ENCODE measurements at regions not wholly inside any gene's neighbourhood (a gene's known extent, or its start where the extent isn't known, plus 50 kb on each side); places are given as distances from the start of the nearest gene placed in this dataset.
"Not testable (repeated sequence)": the region's sequence is repeated elsewhere in the genome, so short reads cannot be mapped to it uniquely, and the experiment has no call there.

DNA sequence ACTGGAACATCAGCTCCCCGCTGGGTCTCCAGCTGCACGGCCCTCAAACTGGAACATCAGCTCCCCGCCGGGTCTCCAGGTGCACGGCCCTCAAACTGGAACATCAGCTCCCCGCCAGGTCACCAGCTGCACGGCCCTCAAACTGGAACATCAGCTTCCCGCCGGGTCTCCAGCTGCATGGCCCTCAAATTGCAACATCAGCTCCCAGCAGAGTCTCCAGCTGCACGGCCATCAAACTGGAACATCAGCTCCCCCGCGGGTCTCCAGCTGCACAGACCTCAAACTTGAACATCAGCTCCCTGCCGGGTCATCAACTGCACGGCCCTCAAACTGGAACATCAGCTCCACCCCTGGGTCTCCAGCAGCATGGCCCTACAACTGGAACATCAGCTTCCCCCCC is 95.8 kb upstream of the LPCAT1 start:
- H3K4me3 Mint-ChIP-seq (ENCODE audit: unreplicated experiment); H3K4me1 ChIP-seq; H3K27me3 Mint-ChIP-seq (ENCODE audit: insufficient read depth, unreplicated experiment); POLR2A ChIA-PET; H3K36me3 Mint-ChIP-seq (ENCODE audit: insufficient read depth, unreplicated experiment); intact Hi-C loops (cut with micrococcal nuclease; ENCODE audit: unreplicated experiment); DNase-seq; H3K4me3 ChIP-seq (ENCODE audit: low read depth, low read length); BruUV-seq (replicated peaks); H3K27me3 ChIP-seq (replicated peaks; ENCODE audit: control insufficient read depth, insufficient read depth, low read length); H3K27ac Mint-ChIP-seq (ENCODE audit: unreplicated experiment); H3K9me3 ChIP-seq; H3K36me3 ChIP-seq (ENCODE audit: control insufficient read depth, insufficient read depth, low read length); H3K4me1 Mint-ChIP-seq (ENCODE audit: low read depth, unreplicated experiment): not testable (repeated sequence)
- H3K9me3 Mint-ChIP-seq (ENCODE audit: unreplicated experiment): peaks cover 37% of the 10 kb centered on the region
- CTCF ChIA-PET: interaction anchor here (0.6 to 0.7 kb wide), 2 partner anchors 25 to 182 kb away, joined by 5 to 7 read pairs; no protein-coding TSS in a partner anchor

DNA sequence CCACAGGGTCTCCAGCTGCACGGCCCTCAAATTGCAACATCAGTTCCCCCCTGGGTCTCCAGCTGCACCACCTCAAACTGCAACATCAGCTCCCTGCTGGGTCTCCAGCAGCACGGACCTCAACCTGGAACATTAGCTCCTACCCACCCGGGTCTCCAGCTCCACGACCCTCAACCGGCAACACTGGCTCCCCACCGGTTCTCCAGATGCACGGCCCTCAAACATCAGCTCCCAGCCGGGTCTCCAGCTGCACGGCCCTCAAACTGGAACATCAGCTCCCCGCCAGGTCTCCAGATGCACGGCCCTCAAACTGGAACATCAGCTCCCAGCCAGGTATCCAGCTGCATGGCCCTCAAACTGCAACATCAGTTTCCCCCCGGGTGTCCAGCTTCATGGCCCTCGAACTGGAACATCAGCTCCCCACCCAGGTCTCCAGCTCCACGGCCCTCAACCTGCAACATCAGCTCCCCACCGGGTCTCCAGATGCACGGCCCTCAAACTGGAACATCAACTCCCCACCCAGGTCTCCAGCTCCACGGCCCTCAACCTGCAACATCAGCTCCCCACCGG is 94.6 kb upstream of the LPCAT1 start:
- H3K9me3 ChIP-seq; H3K36me3 ChIP-seq (ENCODE audit: control insufficient read depth, insufficient read depth, low read length); H3K4me1 ChIP-seq; H3K27ac Mint-ChIP-seq (ENCODE audit: unreplicated experiment); BruUV-seq (replicated peaks); DNase-seq; H3K27me3 ChIP-seq (replicated peaks; ENCODE audit: control insufficient read depth, insufficient read depth, low read length); H3K4me3 ChIP-seq (ENCODE audit: low read depth, low read length); H3K36me3 Mint-ChIP-seq (ENCODE audit: insufficient read depth, unreplicated experiment); H3K27me3 Mint-ChIP-seq (ENCODE audit: insufficient read depth, unreplicated experiment); intact Hi-C loops (cut with micrococcal nuclease; ENCODE audit: unreplicated experiment); POLR2A ChIA-PET; H3K4me3 Mint-ChIP-seq (ENCODE audit: unreplicated experiment); H3K4me1 Mint-ChIP-seq (ENCODE audit: low read depth, unreplicated experiment): not testable (repeated sequence)
- CTCF ChIA-PET: interaction anchor here (0.9 kb wide), 1 partner anchor 26 kb away, joined by 3 read pairs; no protein-coding TSS in a partner anchor
- peaks cover 25% of the 10 kb centered on the region for H3K9me3 Mint-ChIP-seq (ENCODE audit: unreplicated experiment)

DNA sequence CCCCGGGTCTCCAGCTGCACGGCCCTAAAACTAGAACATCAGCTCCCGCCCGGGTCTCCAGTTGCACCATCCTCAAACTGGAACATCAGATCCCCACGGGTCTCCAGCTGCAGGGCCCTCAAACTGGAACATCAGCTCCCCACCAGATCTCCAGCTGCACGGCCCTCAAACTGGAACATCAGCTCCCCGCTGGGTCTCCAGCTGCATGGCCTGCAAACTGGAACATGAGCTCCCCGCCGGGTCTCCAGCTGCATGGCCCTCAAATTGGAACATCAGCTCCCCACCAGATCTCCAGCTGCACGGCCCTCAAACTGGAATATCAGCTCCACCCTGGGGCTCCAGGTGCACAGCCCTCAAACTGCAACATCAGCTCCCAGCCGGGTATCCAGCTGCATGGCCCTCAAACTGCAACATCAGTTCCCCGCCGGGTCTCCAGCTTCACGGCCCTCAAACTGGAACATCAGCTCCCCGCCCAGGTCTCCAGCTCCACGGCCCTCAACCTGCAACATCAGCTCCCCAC is 93.5 kb upstream of the LPCAT1 start:
- H3K27ac Mint-ChIP-seq (ENCODE audit: unreplicated experiment); H3K36me3 Mint-ChIP-seq (ENCODE audit: insufficient read depth, unreplicated experiment); H3K9me3 ChIP-seq; H3K36me3 ChIP-seq (ENCODE audit: control insufficient read depth, insufficient read depth, low read length); H3K4me1 ChIP-seq; CTCF ChIA-PET; H3K27me3 ChIP-seq (replicated peaks; ENCODE audit: control insufficient read depth, insufficient read depth, low read length); intact Hi-C loops (cut with micrococcal nuclease; ENCODE audit: unreplicated experiment); H3K27me3 Mint-ChIP-seq (ENCODE audit: insufficient read depth, unreplicated experiment); H3K4me1 Mint-ChIP-seq (ENCODE audit: low read depth, unreplicated experiment); BruUV-seq (replicated peaks); DNase-seq; POLR2A ChIA-PET; H3K4me3 ChIP-seq (ENCODE audit: low read depth, low read length); H3K4me3 Mint-ChIP-seq (ENCODE audit: unreplicated experiment): not testable (repeated sequence)
- peaks cover 17% of the 10 kb centered on the region for H3K9me3 Mint-ChIP-seq (ENCODE audit: unreplicated experiment)

DNA sequence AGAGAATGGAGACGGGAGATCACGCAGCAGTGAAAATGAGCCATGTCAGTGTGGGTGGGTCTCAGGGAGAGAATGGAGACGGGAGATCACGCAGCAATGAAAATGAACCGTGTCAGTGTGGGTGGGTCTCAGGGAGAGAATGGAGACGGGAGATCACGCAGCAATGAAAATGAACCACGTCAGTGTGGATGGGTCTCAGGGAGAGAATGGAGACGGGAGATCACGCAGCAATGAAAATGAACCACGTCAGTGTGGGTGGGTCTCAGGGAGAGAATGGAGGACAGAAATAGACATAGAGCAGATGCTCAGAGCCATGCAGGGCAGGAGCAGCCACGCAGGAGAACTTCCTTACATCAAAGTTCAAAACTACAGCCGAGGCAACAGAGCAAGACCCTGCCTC is 89.8 kb upstream of the LPCAT1 start:
- H3K27me3 ChIP-seq (replicated peaks; ENCODE audit: control insufficient read depth, insufficient read depth, low read length); H3K4me3 Mint-ChIP-seq (ENCODE audit: unreplicated experiment); H3K4me1 Mint-ChIP-seq (ENCODE audit: low read depth, unreplicated experiment); H3K9me3 Mint-ChIP-seq (ENCODE audit: unreplicated experiment); H3K36me3 ChIP-seq (ENCODE audit: control insufficient read depth, insufficient read depth, low read length); H3K4me1 ChIP-seq; H3K36me3 Mint-ChIP-seq (ENCODE audit: insufficient read depth, unreplicated experiment); intact Hi-C loops (cut with micrococcal nuclease; ENCODE audit: unreplicated experiment); H3K9me3 ChIP-seq; CTCF ChIA-PET; H3K27me3 Mint-ChIP-seq (ENCODE audit: insufficient read depth, unreplicated experiment); BruUV-seq (replicated peaks); DNase-seq; H3K27ac Mint-ChIP-seq (ENCODE audit: unreplicated experiment); H3K4me3 ChIP-seq (ENCODE audit: low read depth, low read length); POLR2A ChIA-PET: not testable (repeated sequence)

- intact Hi-C loops (cut with micrococcal nuclease; ENCODE audit: unreplicated experiment); H3K9me3 Mint-ChIP-seq (ENCODE audit: unreplicated experiment); H3K36me3 Mint-ChIP-seq (ENCODE audit: insufficient read depth, unreplicated experiment); BruUV-seq (replicated peaks); H3K4me1 Mint-ChIP-seq (ENCODE audit: low read depth, unreplicated experiment); H3K4me1 ChIP-seq; H3K9me3 ChIP-seq; H3K27me3 ChIP-seq (replicated peaks; ENCODE audit: control insufficient read depth, insufficient read depth, low read length); H3K36me3 ChIP-seq (ENCODE audit: control insufficient read depth, insufficient read depth, low read length); CTCF ChIA-PET; H3K27me3 Mint-ChIP-seq (ENCODE audit: insufficient read depth, unreplicated experiment); DNase-seq; POLR2A ChIA-PET; H3K4me3 ChIP-seq (ENCODE audit: low read depth, low read length); H3K27ac Mint-ChIP-seq (ENCODE audit: unreplicated experiment); H3K4me3 Mint-ChIP-seq (ENCODE audit: unreplicated experiment): not testable (repeated sequence)
These were observed 86.8 kb upstream of the LPCAT1 start for GRCh38 chr5:1610526-1610925.

GRCh38 chr5:1609111-1609510 is 85.4 kb upstream of the LPCAT1 start:
- POLR2A ChIA-PET; H3K9me3 ChIP-seq; H3K4me1 ChIP-seq; H3K4me3 ChIP-seq (ENCODE audit: low read depth, low read length); DNase-seq; H3K36me3 ChIP-seq (ENCODE audit: control insufficient read depth, insufficient read depth, low read length); H3K4me1 Mint-ChIP-seq (ENCODE audit: low read depth, unreplicated experiment); H3K27me3 ChIP-seq (replicated peaks; ENCODE audit: control insufficient read depth, insufficient read depth, low read length); H3K4me3 Mint-ChIP-seq (ENCODE audit: unreplicated experiment); H3K36me3 Mint-ChIP-seq (ENCODE audit: insufficient read depth, unreplicated experiment); BruUV-seq (replicated peaks); H3K27me3 Mint-ChIP-seq (ENCODE audit: insufficient read depth, unreplicated experiment); H3K9me3 Mint-ChIP-seq (ENCODE audit: unreplicated experiment); CTCF ChIA-PET; H3K27ac Mint-ChIP-seq (ENCODE audit: unreplicated experiment): not testable (repeated sequence)
- intact Hi-C loops (cut with micrococcal nuclease; ENCODE audit: unreplicated experiment): loop anchor here (10.0 kb wide), 1 partner anchor 94 kb away; no protein-coding TSS in a partner anchor

DNA sequence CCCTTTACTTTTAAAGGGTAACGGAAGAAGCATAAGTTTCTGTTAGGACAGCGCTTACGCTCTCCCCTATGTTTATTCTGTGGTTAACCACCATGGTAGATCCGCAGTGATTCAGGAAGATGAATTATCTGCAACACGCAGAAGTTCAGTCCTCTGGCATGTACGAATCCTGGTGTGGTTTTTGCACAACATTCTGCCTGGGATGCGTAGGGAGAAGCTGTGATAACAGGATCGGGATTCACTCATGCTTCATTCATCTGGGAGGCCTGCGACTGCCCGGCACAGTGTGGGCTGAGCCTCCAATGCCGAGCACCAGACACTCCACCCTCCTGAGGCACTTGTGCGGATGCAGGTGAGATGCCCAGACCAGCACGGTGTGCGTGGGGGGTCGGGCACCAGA is 84.6 kb upstream of the LPCAT1 start:
- H3K9me3 Mint-ChIP-seq (ENCODE audit: unreplicated experiment); H3K27me3 Mint-ChIP-seq (ENCODE audit: insufficient read depth, unreplicated experiment); H3K36me3 ChIP-seq (ENCODE audit: control insufficient read depth, insufficient read depth, low read length); H3K27me3 ChIP-seq (replicated peaks; ENCODE audit: control insufficient read depth, insufficient read depth, low read length); H3K27ac Mint-ChIP-seq (ENCODE audit: unreplicated experiment); POLR2A ChIA-PET; H3K9me3 ChIP-seq; H3K4me3 Mint-ChIP-seq (ENCODE audit: unreplicated experiment); H3K4me1 ChIP-seq; BruUV-seq (replicated peaks); H3K4me1 Mint-ChIP-seq (ENCODE audit: low read depth, unreplicated experiment); H3K4me3 ChIP-seq (ENCODE audit: low read depth, low read length); CTCF ChIA-PET; H3K36me3 Mint-ChIP-seq (ENCODE audit: insufficient read depth, unreplicated experiment); DNase-seq: not testable (repeated sequence)
- intact Hi-C loops (cut with micrococcal nuclease; ENCODE audit: unreplicated experiment): loop anchor here (10.0 kb wide), 1 partner anchor 94 kb away; no protein-coding TSS in a partner anchor
